CD14-positive monocyte (primary cell): ENCODE measurements at regions not wholly inside any gene's neighbourhood (a gene's known extent, or its start where the extent isn't known, plus 50 kb on each side); places are given as distances from the start of the nearest gene placed in this dataset.

Experiments
- DNase-seq, 3 donors: peaks; one replicate each; pipeline ENCODE4 v3.0.0-alpha.2; 2011 to 2022
- H2AFZ ChIP-seq: 2 replicates; pipeline ENCODE4 v1.6.0; 2012; ENCODE audit warnings: mild to moderate bottlenecking, low read depth, low read length, inconsistent platforms; ENCODE audit not compliant: insufficient read depth, poor library complexity, severe bottlenecking
- H3K27ac ChIP-seq, 2 donors: 1 replicate in 1 of 2; 2 replicates in 1 of 2; pipeline ENCODE4 v1.5.1; 2012 to 2013; ENCODE audit warnings: low read length in 2 of 2, control low read depth in 1 of 2, inconsistent platforms in 1 of 2, low read depth in 1 of 2, mild to moderate bottlenecking in 1 of 2
- H3K27me3 ChIP-seq, 2 donors: one replicate each; pipeline versions ENCODE4 v1.6.0 to v1.6.1; 2011 to 2013; ENCODE audit warnings: low read length in 2 of 2; ENCODE audit not compliant: control insufficient read depth in 2 of 2, insufficient read depth in 2 of 2
- H3K36me3 ChIP-seq, 2 donors: replicated peaks in 1 of 2; 1 replicate in 1 of 2; 2 replicates in 1 of 2; pipeline versions ENCODE4 v1.5.1 to v1.6.1; 2012 to 2013; ENCODE audit warnings: low read length in 2 of 2, control low read depth in 1 of 2, inconsistent platforms in 1 of 2, mild to moderate bottlenecking in 1 of 2; ENCODE audit not compliant: insufficient read depth in 2 of 2, control insufficient read depth in 1 of 2
- H3K4me1 ChIP-seq, 2 donors: 1 replicate in 1 of 2; 2 replicates in 1 of 2; pipeline versions ENCODE4 v1.5.1 to v1.6.1; 2012 to 2013; ENCODE audit warnings: low read length in 2 of 2, control low read depth in 1 of 2, inconsistent platforms in 1 of 2, mild to moderate bottlenecking in 1 of 2, moderate library complexity in 1 of 2; ENCODE audit not compliant: insufficient read depth in 2 of 2, control insufficient read depth in 1 of 2
- H3K4me2 ChIP-seq: replicated peaks from 2 replicates; pipeline ENCODE3; 2012; ENCODE audit warnings: low read length, moderate library complexity, mild to moderate bottlenecking; ENCODE audit not compliant: poor library complexity, severe bottlenecking; ENCODE audit errors: extremely low read depth
- H3K4me3 ChIP-seq, 3 experiments: fragments of 200-600 bp in 1 of 3; sonication (generic) in 1 of 3; replicated peaks in 1 of 3; 1 replicate in 2 of 3; 2 replicates in 1 of 3; pipeline ENCODE4 v1.5.1; 2011 to 2013; ENCODE audit warnings: low read length in 3 of 3, mild to moderate bottlenecking in 3 of 3, control low read depth in 2 of 3, low read depth in 2 of 3, inconsistent platforms in 1 of 3, moderate library complexity in 1 of 3
- H3K79me2 ChIP-seq: 2 replicates; pipeline ENCODE4 v1.6.0; 2012; ENCODE audit warnings: mild to moderate bottlenecking, control low read depth, inconsistent platforms, low read length, moderate library complexity; ENCODE audit not compliant: insufficient read depth
- H3K9ac ChIP-seq: 2 replicates; pipeline ENCODE4 v1.6.0; 2017; ENCODE audit warnings: low read length, mild to moderate bottlenecking; ENCODE audit not compliant: insufficient read depth, poor library complexity, severe bottlenecking
- H3K9me3 ChIP-seq, 2 donors: replicated peaks in 1 of 2; 1 replicate in 1 of 2; 2 replicates in 1 of 2; pipeline versions ENCODE4 v1.5.1 to v1.6.1; 2012 to 2013; ENCODE audit warnings: low read length in 2 of 2, control low read depth in 1 of 2; ENCODE audit not compliant: control insufficient read depth in 1 of 2, insufficient read depth in 1 of 2
- H4K20me1 ChIP-seq: 2 replicates; pipeline ENCODE4 v1.6.0; 2012; ENCODE audit warnings: mild to moderate bottlenecking, low read length, control low read depth, moderate library complexity; ENCODE audit not compliant: insufficient read depth
- H3K27ac Mint-ChIP-seq, 7 donors: one replicate each; pipeline ENCODE4 v1.8.0; 2020; ENCODE audit warnings: mild to moderate bottlenecking in 7 of 7, mixed read lengths in 7 of 7, moderate library complexity in 6 of 7, inconsistent platforms in 2 of 7
- H3K27me3 Mint-ChIP-seq, 3 donors: one replicate each; pipeline ENCODE4 v1.8.0; 2021 to 2022; ENCODE audit warnings: low read depth in 3 of 3, mild to moderate bottlenecking in 3 of 3, mixed read lengths in 3 of 3, moderate library complexity in 3 of 3, inconsistent platforms in 1 of 3
- H3K36me3 Mint-ChIP-seq, 2 donors: one replicate each; pipeline ENCODE4 v1.8.0; 2020; ENCODE audit warnings: mixed read lengths in 2 of 2, inconsistent platforms in 1 of 2, mild to moderate bottlenecking in 1 of 2
- H3K4me1 Mint-ChIP-seq: one replicate; pipeline ENCODE4 v1.8.0; 2020; ENCODE audit warnings: mild to moderate bottlenecking, mixed read lengths
- H3K4me3 Mint-ChIP-seq, 2 donors: one replicate each; pipeline ENCODE4 v1.8.0; 2020; ENCODE audit warnings: mild to moderate bottlenecking in 2 of 2, mixed read lengths in 2 of 2, moderate library complexity in 1 of 2
- H3K9me3 Mint-ChIP-seq, 7 donors: one replicate each; pipeline ENCODE4 v1.8.0; 2020 to 2022; ENCODE audit warnings: mixed read lengths in 7 of 7, mild to moderate bottlenecking in 6 of 7, moderate library complexity in 6 of 7, inconsistent platforms in 2 of 7
- CTCF ChIP-seq: fragments of 200-600 bp; IDR thresholded peaks from one replicate; pipeline ENCODE4 v1.8.0; 2022; ENCODE audit warnings: antibody characterized with exemption, mild to moderate bottlenecking
- WGBS: methylation state at CpG from one replicate; pipeline ENCODE4 v1.1.5; 2013; ENCODE audit warnings: missing lambda C conversion rate; ENCODE audit not compliant: insufficient coverage; 5-methylcytosine and 5-hydroxymethylcytosine counted together
- intact Hi-C, 2 donors: fragments of 100-400 bp; cut with micrococcal nuclease; formaldehyde crosslinking; loops; one replicate each; pipeline versions ENCODE4 v1.15.0 to v1.15.1; 2023

- Histone ChIP-seq H3K36me3 (no peaks in the 10 kb centered on the region), H3K79me2 (no peaks in the 10 kb centered on the region), H3K9me3 (peaks cover 4 to 10% of the 10 kb centered on the region in 2 donors), H3K4me1 (no peaks in the 10 kb centered on the region), H3K4me2 (no peak overlapping the region), H4K20me1 (no peaks in the 10 kb centered on the region), H3K27me3 (no peaks in the 10 kb centered on the region), H2AFZ (no peak overlapping the region), H3K27ac (no peak overlapping the region), H3K9ac (no peak overlapping the region), H3K4me3 (no peak overlapping the region)
- H3K27ac Mint-ChIP-seq = no peak overlapping the region
- H3K4me3 Mint-ChIP-seq = no peak overlapping the region
- no peaks in the 10 kb centered on the region for H3K36me3 Mint-ChIP-seq
- no peaks in the 10 kb centered on the region for H3K4me1 Mint-ChIP-seq
- 75% methylated on average over 1 of the region's 3 CpGs for WGBS
- peaks cover 3 to 10% (median 5%) of the 10 kb centered on the region in 7 donors for H3K9me3 Mint-ChIP-seq
- intact Hi-C loops = no loop called here
- DNase-seq = no peak
- no peak for TF ChIP-seq CTCF
- no peaks in the 10 kb centered on the region for H3K27me3 Mint-ChIP-seq
Measured at GRCh38 chr11:79813551-79813950, 372.7 kb upstream of the TENM4 start.

- Histone ChIP-seq H3K9ac (no peak overlapping the region), H4K20me1 (no peaks in the 10 kb centered on the region), H3K9me3 (no peaks in the 10 kb centered on the region), H3K4me1 (no peaks in the 10 kb centered on the region), H3K36me3 (no peaks in the 10 kb centered on the region), H2AFZ (no peak overlapping the region), H3K27me3 (no peaks in the 10 kb centered on the region), H3K4me2 (no peak overlapping the region), H3K79me2 (no peaks in the 10 kb centered on the region), H3K27ac (no peak overlapping the region), H3K4me3 (no peak overlapping the region)
- Mint-ChIP-seq H3K27me3 (no peaks in the 10 kb centered on the region), H3K36me3 (no peaks in the 10 kb centered on the region), H3K9me3 (peaks cover 2 to 10% (median 3%) of the 10 kb centered on the region in 7 donors), H3K27ac (no peak overlapping the region), H3K4me1 (no peaks in the 10 kb centered on the region), H3K4me3 (no peak overlapping the region)
- TF ChIP-seq CTCF = no peak
- 75% methylated on average over 2 of the region's 2 CpGs for WGBS
- intact Hi-C loops = no loop called here
- no peak for DNase-seq
Measured at GRCh38 chr11:79809487-79809886, 368.7 kb upstream of the TENM4 start.
